HEK293 (cell line): ENCODE measurements at regions not wholly inside any gene's neighbourhood (a gene's known extent, or its start where the extent isn't known, plus 50 kb on each side); places are given as distances from the start of the nearest gene placed in this dataset.

Experiments
- CTCF ChIA-PET: fragments of 350-600 bp; formaldehyde crosslinking; extraction: SDS; loops from one replicate; lab custom pipeline; 2021; ENCODE audit warnings: antibody characterized with exemption; lab: Yijun Ruan, JAX
- POLR2A ChIA-PET: fragments of 300-600 bp; formaldehyde crosslinking; extraction: SDS; loops from one replicate; lab custom pipeline; 2020; ENCODE audit warnings: antibody characterized with exemption, inconsistent platforms; lab: Yijun Ruan, JAX
- H3K27ac ChIP-seq: fragments of 200-500 bp; sonication (Bioruptor generic); 2 replicates; pipeline ENCODE4 v1.5.1; 2014; ENCODE audit warnings: low read depth, low read length, control low read depth, inconsistent platforms; ENCODE audit errors: extremely low read depth
- H3K36me3 ChIP-seq, 2 experiments: fragments of 200-500 bp in 1 of 2; sonication (Bioruptor generic) in 1 of 2; 1 replicate in 1 of 2; 2 replicates in 1 of 2; pipeline ENCODE4 v1.5.1; 2014 to 2017; ENCODE audit warnings: inconsistent platforms in 2 of 2, low read length in 2 of 2; ENCODE audit not compliant: control insufficient read depth in 2 of 2, insufficient read depth in 1 of 2
- H3K4me1 ChIP-seq: fragments of 200-500 bp; sonication (Bioruptor generic); 2 replicates; pipeline ENCODE4 v1.5.1; 2014; ENCODE audit warnings: mild to moderate bottlenecking, low read length, inconsistent platforms; ENCODE audit not compliant: control insufficient read depth, insufficient read depth
- H3K4me3 ChIP-seq: 2 replicates; pipeline ENCODE4 v1.5.1; 2011; ENCODE audit warnings: low read depth, mild to moderate bottlenecking, control low read depth, low read length, moderate library complexity
- H3K9me3 ChIP-seq: fragments of 200-500 bp; sonication (Bioruptor generic); 2 replicates; pipeline ENCODE4 v1.5.1; 2014; ENCODE audit warnings: low read depth, low read length, inconsistent platforms; ENCODE audit not compliant: control insufficient read depth, insufficient read depth
- ELK4 ChIP-seq: IDR thresholded peaks from 2 replicates; pipeline ENCODE4 v1.6.1; 2011; ENCODE audit warnings: mild to moderate bottlenecking, low read depth, low read length, borderline replicate concordance
- IKZF3 ChIP-seq: fragments of 450-650 bp; IDR thresholded peaks from 2 replicates; pipeline ENCODE4 v1.5.0; 2018; ENCODE audit warnings: missing biosample characterization, mild to moderate bottlenecking, missing genetic modification characterization, moderate library complexity
- KLF16 ChIP-seq: fragments of 450-650 bp; formaldehyde crosslinking; IDR thresholded peaks from 2 replicates; pipeline ENCODE4 v1.5.1; 2017; ENCODE audit warnings: missing biosample characterization, missing genetic modification characterization
- ZBTB17 ChIP-seq: fragments of 450-650 bp; formaldehyde crosslinking; IDR thresholded peaks from 2 replicates; pipeline ENCODE4 v1.5.1; 2016; ENCODE audit warnings: missing biosample characterization, missing genetic modification characterization
- ZEB2 ChIP-seq: fragments of 450-650 bp; formaldehyde crosslinking; IDR thresholded peaks from 2 replicates; pipeline ENCODE4 v1.5.1; 2016; ENCODE audit warnings: missing biosample characterization, missing genetic modification characterization
- ZNF114 ChIP-seq: fragments of 450-650 bp; formaldehyde crosslinking; IDR thresholded peaks from 2 replicates; pipeline ENCODE4 v1.5.0; 2017; ENCODE audit warnings: missing biosample characterization, missing genetic modification characterization
- ZNF138 ChIP-seq: fragments of 450-650 bp; formaldehyde crosslinking; IDR thresholded peaks from 2 replicates; pipeline ENCODE4 v1.5.1; 2016; ENCODE audit warnings: missing biosample characterization, missing genetic modification characterization, borderline replicate concordance
- ZNF175 ChIP-seq: fragments of 450-650 bp; formaldehyde crosslinking; IDR thresholded peaks from 2 replicates; pipeline ENCODE4 v1.5.1; 2016; ENCODE audit warnings: missing biosample characterization, missing genetic modification characterization
- ZNF266 ChIP-seq: fragments of 450-650 bp; formaldehyde crosslinking; IDR thresholded peaks from 2 replicates; pipeline ENCODE4 v1.5.1; 2016; ENCODE audit warnings: missing biosample characterization, missing genetic modification characterization, low read depth
- ZNF398 ChIP-seq: fragments of 450-650 bp; formaldehyde crosslinking; IDR thresholded peaks from 2 replicates; pipeline ENCODE4 v1.5.1; 2017; ENCODE audit warnings: missing biosample characterization, missing genetic modification characterization
- ZNF513 ChIP-seq: fragments of 450-650 bp; IDR thresholded peaks from 2 replicates; pipeline ENCODE4 v1.5.1; 2018; ENCODE audit warnings: missing biosample characterization, missing genetic modification characterization
- ZNF580 ChIP-seq: fragments of 450-650 bp; formaldehyde crosslinking; IDR thresholded peaks from 2 replicates; pipeline ENCODE4 v1.5.1; 2016; ENCODE audit warnings: missing biosample characterization, missing genetic modification characterization
- ZNF645 ChIP-seq: fragments of 450-650 bp; formaldehyde crosslinking; IDR thresholded peaks from 2 replicates; pipeline ENCODE4; 2016; ENCODE audit warnings: missing biosample characterization, missing genetic modification characterization
- ZNF654 ChIP-seq: fragments of 450-650 bp; formaldehyde crosslinking; IDR thresholded peaks from 2 replicates; pipeline ENCODE4 v1.5.1; 2016; ENCODE audit warnings: low read depth, missing biosample characterization, missing genetic modification characterization
- ZNF830 ChIP-seq: fragments of 450-650 bp; IDR thresholded peaks from 2 replicates; pipeline ENCODE4 v1.5.0; 2018; ENCODE audit warnings: missing biosample characterization, missing genetic modification characterization, low read depth, mild to moderate bottlenecking, moderate library complexity
- ZNF843 ChIP-seq: fragments of 450-650 bp; formaldehyde crosslinking; IDR thresholded peaks from 2 replicates; pipeline ENCODE4 v1.5.1; 2016; ENCODE audit warnings: missing biosample characterization, missing genetic modification characterization

GRCh38 chr2:12202313-12203075 lies 456.1 kb downstream of the LPIN1 start:
- Histone ChIP-seq H3K4me1 (no peaks in the 10 kb centered on the region), H3K27ac (no peak overlapping the region), H3K9me3 (no peaks in the 10 kb centered on the region)
- CTCF ChIA-PET, result no interaction called here
- no peak for TF ChIP-seq ZNF513 (tag by site-specific recombination)
- TF ChIP-seq ELK4, result no peak
- TF ChIP-seq ZNF843 (tag by site-specific recombination), result no peak
- TF ChIP-seq ZNF398, result no peak
- TF ChIP-seq ZNF266 (tag by site-specific recombination), result no peak
- no peak for TF ChIP-seq ZNF138 (tag by site-specific recombination)
- no peak for TF ChIP-seq IKZF3 (tag by site-specific recombination)
- TF ChIP-seq ZNF645, result no peak
- no peak for TF ChIP-seq ZEB2 (tag by site-specific recombination)
- TF ChIP-seq ZNF175 (tag by site-specific recombination), result no peak
- TF ChIP-seq, all 188 proteins: peak for 0
- H3K36me3 ChIP-seq, result no peaks in the 10 kb centered on the region
- H3K4me3 ChIP-seq, result no peak overlapping the region
- POLR2A ChIA-PET, result no interaction called here

GRCh38 chr2:12203528-12203927 lies 457.1 kb downstream of the LPIN1 start:
- Histone ChIP-seq H3K9me3 (no peaks in the 10 kb centered on the region), H3K27ac (no peak overlapping the region), H3K4me3 (no peak overlapping the region), H3K4me1 (no peaks in the 10 kb centered on the region), H3K36me3 (no peaks in the 10 kb centered on the region)
- TF ChIP-seq ZNF114 (tag by site-specific recombination) (no peak), ZNF654 (tag by site-specific recombination) (no peak), KLF16 (tag by site-specific recombination) (no peak), ZBTB17 (tag by site-specific recombination) (peak; percentile 65), ZNF580 (no peak), ZNF830 (tag by site-specific recombination) (no peak)
- POLR2A ChIA-PET, result no interaction called here
- CTCF ChIA-PET, result no interaction called here
